VCaP (cell line): ENCODE measurements at regions not wholly inside any gene's neighbourhood (a gene's known extent, or its start where the extent isn't known, plus 50 kb on each side); places are given as distances from the start of the nearest gene placed in this dataset.

Experiments
- H3K27ac ChIP-seq: fragments of 450-650 bp; 2 replicates; pipeline ENCODE4 v1.5.1; 2017
- CTCF ChIP-seq: fragments of 450-650 bp; conservative IDR thresholded peaks from 2 replicates; pipeline ENCODE4 v1.5.1; 2017; ENCODE audit warnings: mild to moderate bottlenecking, moderate library complexity

- no peak for TF ChIP-seq CTCF
- no peak overlapping the region; the same call in 1 of the 2 replicates for H3K27ac ChIP-seq
Observed at GRCh38 chr5:3122216-3122615, 370.7 kb upstream of the IRX2 start.

GRCh38 chr5:3121813-3122212, 370.3 kb upstream of the IRX2 start:
- no peak overlapping the region; the same call in 1 of the 2 replicates for H3K27ac ChIP-seq
- no peak for TF ChIP-seq CTCF

- TF ChIP-seq CTCF, result no peak
- H3K27ac ChIP-seq, result no peak overlapping the region
Observed at GRCh38 chr5:3120028-3120427, 368.6 kb upstream of the IRX2 start.

- TF ChIP-seq CTCF, result no peak
- H3K27ac ChIP-seq, result no peak overlapping the region
Observed at GRCh38 chr5:3119435-3119834, 368.0 kb upstream of the IRX2 start.

GRCh38 chr5:3118340-3118739, 366.9 kb upstream of the IRX2 start:
- H3K27ac ChIP-seq, result no peak overlapping the region
- TF ChIP-seq CTCF, result no peak

- H3K27ac ChIP-seq, result no peak overlapping the region
Observed at GRCh38 chr5:3116366-3116765, 364.9 kb upstream of the IRX2 start.

GRCh38 chr5:3114467-3114866, 363.0 kb upstream of the IRX2 start:
- no peak for TF ChIP-seq CTCF
- H3K27ac ChIP-seq, result no peak overlapping the region

More at GRCh38 chr5:3116366-3116765, 364.9 kb upstream of the IRX2 start:
- TF ChIP-seq CTCF, result no peak

- TF ChIP-seq CTCF, result no peak
- H3K27ac ChIP-seq, result no peak overlapping the region
Observed at GRCh38 chr5:3110371-3110770, 358.9 kb upstream of the IRX2 start.
